ENCODE measurements at regions not wholly inside any gene's neighbourhood (a gene's known extent, or its start where the extent isn't known, plus 50 kb on each side); places are given as distances from the start of the nearest gene placed in this dataset.

DNA sequence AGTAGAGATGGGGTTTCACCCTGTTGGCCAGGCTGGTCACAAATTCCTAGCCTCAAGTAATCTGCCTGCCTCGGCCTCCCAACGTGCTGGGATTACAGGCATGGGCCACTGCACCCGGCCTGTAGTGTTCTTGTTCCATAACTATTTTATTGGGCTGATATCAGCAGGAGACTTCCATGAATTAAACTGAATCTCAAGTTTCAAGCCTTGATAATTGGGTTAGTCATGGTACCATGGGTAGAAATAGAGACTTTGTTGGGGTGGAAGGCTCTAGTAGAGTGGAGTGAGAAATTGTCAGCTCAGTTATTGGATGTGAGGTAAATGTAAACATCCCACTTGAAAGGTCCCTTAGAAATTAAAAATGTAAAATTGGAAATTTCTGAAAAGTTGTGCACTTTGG, 419.1 kb downstream of the ADGRL2 start:
- no peak overlapping the region for H2BK12ac ChIP-seq (ENCODE audit: low read length)
- no peak overlapping the region for H3K4ac ChIP-seq (ENCODE audit: low read depth, low read length)
- no peak overlapping the region for H2AK5ac ChIP-seq (ENCODE audit: low read length)
- no peaks in the 10 kb centered on the region for H3K4me1 ChIP-seq (ENCODE audit: control insufficient read depth in 1 of 2, insufficient read depth in 2 of 2, low read length in 2 of 2)
- no peaks in the 10 kb centered on the region for H3K79me1 ChIP-seq (ENCODE audit: low read length)
- no peak overlapping the region for H2BK5ac ChIP-seq (ENCODE audit: low read depth, low read length, poor library complexity)
- no peak overlapping the region for H3K23ac ChIP-seq (ENCODE audit: low read length)
- H3K9me3 ChIP-seq (ENCODE audit: insufficient read depth, low read depth, low read length) = no peaks in the 10 kb centered on the region
- H4K8ac ChIP-seq (ENCODE audit: low read depth, low read length) = no peak overlapping the region
- no peak overlapping the region for H3K18ac ChIP-seq (ENCODE audit: low read length)
- no peak overlapping the region for H4K12ac ChIP-seq (ENCODE audit: low read depth, low read length)
- WGBS (ENCODE audit: extremely low coverage, insufficient coverage, insufficient read length) = no CpG with 5 or more reads among the region's 3 CpGs
- no peak overlapping the region for H3K27ac ChIP-seq (ENCODE audit: low read depth, low read length)
- no peak overlapping the region for H3K4me2 ChIP-seq (ENCODE audit: low read length)
- no peak overlapping the region for H2AFZ ChIP-seq (ENCODE audit: insufficient read depth, low read length, poor library complexity)
- no peak for DNase-seq
- no peak overlapping the region for H3K4me3 ChIP-seq (ENCODE audit: low read depth, low read length)
- no peaks in the 10 kb centered on the region for H3K36me3 ChIP-seq (ENCODE audit: control insufficient read depth in 1 of 2, insufficient read depth in 2 of 2, low read length in 2 of 2)
- no peak overlapping the region for H3K9ac ChIP-seq (ENCODE audit: low read length)
- H4K91ac ChIP-seq (ENCODE audit: low read depth, low read length) = no peak overlapping the region
- no peak overlapping the region for H2BK120ac ChIP-seq (ENCODE audit: insufficient read depth, low read length, poor library complexity)
- no peak overlapping the region for H3K14ac ChIP-seq (ENCODE audit: low read length)
- no peaks in the 10 kb centered on the region for H3K27me3 ChIP-seq (ENCODE audit: insufficient read depth, low read length)
- H3K79me2 ChIP-seq (ENCODE audit: control insufficient read depth, insufficient read depth, low read length, poor library complexity) = no peaks in the 10 kb centered on the region

DNA sequence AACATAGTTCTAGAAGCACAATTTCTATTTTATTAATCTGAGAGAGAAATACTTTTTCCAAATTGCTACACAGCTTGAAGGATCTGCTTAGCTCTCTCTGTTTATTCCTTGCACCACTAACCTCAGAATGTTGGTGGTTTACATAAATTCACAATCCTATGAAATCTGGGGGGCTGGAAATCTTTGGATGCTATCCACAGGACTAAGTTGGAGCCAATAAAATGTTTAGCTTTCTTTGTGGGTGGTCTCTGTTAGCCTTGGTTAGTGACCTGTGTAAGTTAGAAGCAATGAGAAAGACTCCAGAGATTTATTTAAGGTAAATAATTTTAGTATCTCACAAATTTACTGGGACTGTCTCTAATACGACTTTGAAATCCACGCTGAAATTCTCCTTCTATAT, 418.1 kb downstream of the ADGRL2 start:
- no peak overlapping the region for H2BK12ac ChIP-seq (ENCODE audit: low read length)
- no peaks in the 10 kb centered on the region for H3K9me3 ChIP-seq (ENCODE audit: insufficient read depth, low read depth, low read length)
- H3K4me2 ChIP-seq (ENCODE audit: low read length) = no peak overlapping the region
- no peak overlapping the region for H3K14ac ChIP-seq (ENCODE audit: low read length)
- H2AK5ac ChIP-seq (ENCODE audit: low read length) = no peak overlapping the region
- H3K36me3 ChIP-seq (ENCODE audit: control insufficient read depth in 1 of 2, insufficient read depth in 2 of 2, low read length in 2 of 2) = no peaks in the 10 kb centered on the region
- no peak overlapping the region for H3K27ac ChIP-seq (ENCODE audit: low read depth, low read length)
- WGBS (ENCODE audit: extremely low coverage, insufficient coverage, insufficient read length) = no CpG with 5 or more reads among the region's 2 CpGs
- no peak overlapping the region for H4K12ac ChIP-seq (ENCODE audit: low read depth, low read length)
- no peaks in the 10 kb centered on the region for H3K4me1 ChIP-seq (ENCODE audit: control insufficient read depth in 1 of 2, insufficient read depth in 2 of 2, low read length in 2 of 2)
- H3K18ac ChIP-seq (ENCODE audit: low read length) = no peak overlapping the region
- no peak overlapping the region for H3K4ac ChIP-seq (ENCODE audit: low read depth, low read length)
- no peak overlapping the region for H3K4me3 ChIP-seq (ENCODE audit: low read depth, low read length)
- H2AFZ ChIP-seq (ENCODE audit: insufficient read depth, low read length, poor library complexity) = no peak overlapping the region
- no peak overlapping the region for H3K9ac ChIP-seq (ENCODE audit: low read length)
- no peak overlapping the region for H3K23ac ChIP-seq (ENCODE audit: low read length)
- no peak overlapping the region for H2BK5ac ChIP-seq (ENCODE audit: low read depth, low read length, poor library complexity)
- H4K8ac ChIP-seq (ENCODE audit: low read depth, low read length) = no peak overlapping the region
- H2BK120ac ChIP-seq (ENCODE audit: insufficient read depth, low read length, poor library complexity) = no peak overlapping the region
- no peak for DNase-seq
- H4K91ac ChIP-seq (ENCODE audit: low read depth, low read length) = no peak overlapping the region
- H3K79me1 ChIP-seq (ENCODE audit: low read length) = no peaks in the 10 kb centered on the region
- no peaks in the 10 kb centered on the region for H3K27me3 ChIP-seq (ENCODE audit: insufficient read depth, low read length)
- H3K79me2 ChIP-seq (ENCODE audit: control insufficient read depth, insufficient read depth, low read length, poor library complexity) = no peaks in the 10 kb centered on the region

DNA sequence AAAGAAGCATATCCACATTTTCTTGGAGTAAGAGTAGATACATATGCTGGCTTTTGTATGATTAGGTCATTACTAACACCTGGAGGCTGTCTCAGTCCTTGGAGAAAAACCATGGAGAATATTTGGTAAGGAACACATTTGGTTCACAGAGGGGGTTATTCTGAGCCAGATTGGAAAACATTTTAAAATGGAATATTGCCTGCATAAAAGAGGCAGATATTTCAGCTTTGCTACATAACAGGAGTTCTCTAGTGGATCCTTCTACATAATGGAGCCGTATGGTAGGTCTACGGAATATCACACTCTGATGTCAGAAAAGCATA, 415.1 kb downstream of the ADGRL2 start:
- Histone ChIP-seq H3K9me3 (ENCODE audit: insufficient read depth, low read depth, low read length) (no peaks in the 10 kb centered on the region), H2BK5ac (ENCODE audit: low read depth, low read length, poor library complexity) (no peak overlapping the region), H4K91ac (ENCODE audit: low read depth, low read length) (no peak overlapping the region), H2AFZ (ENCODE audit: insufficient read depth, low read length, poor library complexity) (no peak overlapping the region), H3K4me3 (ENCODE audit: low read depth, low read length) (no peak overlapping the region), H3K9ac (ENCODE audit: low read length) (no peak overlapping the region), H3K4ac (ENCODE audit: low read depth, low read length) (no peak overlapping the region), H3K14ac (ENCODE audit: low read length) (no peak overlapping the region), H3K27me3 (ENCODE audit: insufficient read depth, low read length) (no peaks in the 10 kb centered on the region), H3K18ac (ENCODE audit: low read length) (no peak overlapping the region), H4K12ac (ENCODE audit: low read depth, low read length) (no peak overlapping the region), H2AK5ac (ENCODE audit: low read length) (no peak overlapping the region), H3K4me2 (ENCODE audit: low read length) (no peak overlapping the region), H3K27ac (ENCODE audit: low read depth, low read length) (no peak overlapping the region), H2BK12ac (ENCODE audit: low read length) (no peak overlapping the region), H3K36me3 (ENCODE audit: control insufficient read depth in 1 of 2, insufficient read depth in 2 of 2, low read length in 2 of 2) (no peaks in the 10 kb centered on the region), H2BK120ac (ENCODE audit: insufficient read depth, low read length, poor library complexity) (no peak overlapping the region), H3K79me1 (ENCODE audit: low read length) (no peaks in the 10 kb centered on the region), H4K8ac (ENCODE audit: low read depth, low read length) (no peak overlapping the region), H3K4me1 (ENCODE audit: control insufficient read depth in 1 of 2, insufficient read depth in 2 of 2, low read length in 2 of 2) (no peaks in the 10 kb centered on the region), H3K79me2 (ENCODE audit: control insufficient read depth, insufficient read depth, low read length, poor library complexity) (no peaks in the 10 kb centered on the region), H3K23ac (ENCODE audit: low read length) (no peak overlapping the region)
- WGBS (ENCODE audit: extremely low coverage, insufficient coverage, insufficient read length) = no CpG with 5 or more reads among the region's 2 CpGs
- DNase-seq = no peak

DNA sequence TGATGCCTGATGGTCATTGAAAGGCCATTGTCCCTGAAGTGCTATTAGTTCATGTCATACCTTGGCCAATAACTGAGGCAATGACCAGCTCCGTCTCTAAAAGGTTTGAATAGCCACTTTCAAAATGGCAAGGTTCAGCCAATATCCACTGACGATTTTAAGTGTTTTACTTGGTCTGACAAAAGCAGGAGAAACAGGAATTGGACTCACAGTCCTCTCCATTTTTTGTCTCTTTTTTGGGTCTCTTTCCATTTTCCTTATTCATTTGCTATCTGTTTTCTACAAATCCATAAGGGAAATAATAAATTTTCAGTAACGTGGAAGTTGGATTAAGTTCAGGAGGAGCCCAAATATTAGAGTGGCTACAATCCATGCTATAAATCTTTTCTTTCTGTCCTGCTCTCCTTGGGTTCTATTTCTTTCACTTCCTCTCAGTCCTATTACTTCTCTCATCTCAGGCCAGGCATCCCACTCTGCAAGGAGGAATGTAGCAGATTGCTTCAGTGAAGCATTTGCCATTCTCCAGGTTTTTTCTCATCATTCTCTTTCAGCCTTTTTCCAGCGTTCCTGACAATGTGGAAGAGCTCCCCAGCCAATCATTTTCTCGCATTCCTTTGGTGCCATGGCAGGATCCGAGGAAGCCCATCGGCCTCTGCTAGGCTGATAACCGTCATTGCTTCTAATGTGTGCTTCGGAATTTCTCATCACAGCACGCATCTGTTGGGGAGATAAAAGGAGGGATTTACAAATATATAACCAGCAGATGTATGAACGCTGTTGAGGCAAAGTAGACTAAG, 414.5 kb downstream of the ADGRL2 start:
- no peak overlapping the region for H2AFZ ChIP-seq (ENCODE audit: insufficient read depth, low read length, poor library complexity)
- no peak overlapping the region for H2AK5ac ChIP-seq (ENCODE audit: low read length)
- WGBS (ENCODE audit: extremely low coverage, insufficient coverage, insufficient read length) = no CpG with 5 or more reads among the region's 11 CpGs

More for the DNA sequence above, 414.5 kb downstream of the ADGRL2 start:
- no peak overlapping the region for H4K91ac ChIP-seq (ENCODE audit: low read depth, low read length)
- no peak for DNase-seq
- H3K9me3 ChIP-seq (ENCODE audit: insufficient read depth, low read depth, low read length) = no peaks in the 10 kb centered on the region
- no peak overlapping the region for H2BK12ac ChIP-seq (ENCODE audit: low read length)
- H2BK5ac ChIP-seq (ENCODE audit: low read depth, low read length, poor library complexity) = no peak overlapping the region
- H2BK120ac ChIP-seq (ENCODE audit: insufficient read depth, low read length, poor library complexity) = no peak overlapping the region
- H4K12ac ChIP-seq (ENCODE audit: low read depth, low read length) = no peak overlapping the region
- H3K79me2 ChIP-seq (ENCODE audit: control insufficient read depth, insufficient read depth, low read length, poor library complexity) = no peaks in the 10 kb centered on the region
- H3K4me3 ChIP-seq (ENCODE audit: low read depth, low read length) = no peak overlapping the region
- H4K8ac ChIP-seq (ENCODE audit: low read depth, low read length) = no peak overlapping the region
- no peaks in the 10 kb centered on the region for H3K36me3 ChIP-seq (ENCODE audit: control insufficient read depth in 1 of 2, insufficient read depth in 2 of 2, low read length in 2 of 2)
- H3K27me3 ChIP-seq (ENCODE audit: insufficient read depth, low read length) = no peaks in the 10 kb centered on the region
- no peak overlapping the region for H3K27ac ChIP-seq (ENCODE audit: low read depth, low read length)
- H3K18ac ChIP-seq (ENCODE audit: low read length) = no peak overlapping the region
- no peak overlapping the region for H3K4ac ChIP-seq (ENCODE audit: low read depth, low read length)
- no peaks in the 10 kb centered on the region for H3K79me1 ChIP-seq (ENCODE audit: low read length)
- no peaks in the 10 kb centered on the region for H3K4me1 ChIP-seq (ENCODE audit: control insufficient read depth in 1 of 2, insufficient read depth in 2 of 2, low read length in 2 of 2)
- H3K9ac ChIP-seq (ENCODE audit: low read length) = no peak overlapping the region
- no peak overlapping the region for H3K14ac ChIP-seq (ENCODE audit: low read length)
- H3K4me2 ChIP-seq (ENCODE audit: low read length) = no peak overlapping the region
- H3K23ac ChIP-seq (ENCODE audit: low read length) = no peak overlapping the region
